Lower lobe of right lung (tissue), 2 donors: ENCODE measurements at regions not wholly inside any gene's neighbourhood (a gene's known extent, or its start where the extent isn't known, plus 50 kb on each side); places are given as distances from the start of the nearest gene placed in this dataset.

ENCODE experiments used
- ATAC-seq, 2 donors: fragments of 200-7000 bp; cut with Tn5 transposase; one replicate each; pipeline ENCODE4 v1.9.1; 2020 to 2022; ENCODE audit warnings: mild to moderate bottlenecking in 2 of 2, moderate library complexity in 2 of 2
- DNase-seq: peaks from one replicate; pipeline ENCODE4 v3.0.0-alpha.2; 2020
- H3K27ac ChIP-seq: fragments of 200-600 bp; one replicate; pipeline ENCODE4 v1.8.0; 2022
- H3K27me3 ChIP-seq: fragments of 200-600 bp; one replicate; pipeline ENCODE4 v1.8.0; 2022; ENCODE audit warnings: low read depth
- H3K36me3 ChIP-seq: fragments of 200-600 bp; one replicate; pipeline ENCODE4 v1.8.0; 2022; ENCODE audit warnings: mild to moderate bottlenecking
- H3K4me1 ChIP-seq: fragments of 200-600 bp; one replicate; pipeline ENCODE4 v1.8.0; 2022
- H3K4me3 ChIP-seq: fragments of 200-600 bp; one replicate; pipeline ENCODE4 v1.8.0; 2022; ENCODE audit warnings: mild to moderate bottlenecking
- H3K9me3 ChIP-seq: fragments of 200-600 bp; one replicate; pipeline ENCODE4 v1.8.0; 2022
- CTCF ChIP-seq: fragments of 200-600 bp; IDR thresholded peaks from one replicate; pipeline ENCODE4 v1.8.0; 2022; ENCODE audit warnings: antibody characterized with exemption, mild to moderate bottlenecking
- intact Hi-C: fragments of 100-400 bp; cut with DNase I; formaldehyde crosslinking; loops from one replicate; pipeline ENCODE4 v1.11.0; 2022
- donor health status: DM: no; HTN: yes; CAD: no; lungs with severe emphysema.

GRCh38 chr11:41879214-41879613 is 419.8 kb upstream of the LRRC4C start:
- Histone ChIP-seq H3K4me3 (no peak overlapping the region), H3K27ac (no peak overlapping the region), H3K36me3 (no peaks in the 10 kb centered on the region), H3K27me3 (no peaks in the 10 kb centered on the region), H3K4me1 (no peaks in the 10 kb centered on the region), H3K9me3 (no peaks in the 10 kb centered on the region)
- ATAC-seq (no peak), DNase-seq (no peak)
- no peak for TF ChIP-seq CTCF
- intact Hi-C loops = no loop called here

- Histone ChIP-seq H3K4me3 (no peak overlapping the region), H3K27me3 (no peaks in the 10 kb centered on the region), H3K36me3 (no peaks in the 10 kb centered on the region), H3K27ac (no peak overlapping the region), H3K4me1 (no peaks in the 10 kb centered on the region), H3K9me3 (no peaks in the 10 kb centered on the region)
- intact Hi-C loops = no loop called here
- DNase-seq (no peak), ATAC-seq (no peak)
- TF ChIP-seq CTCF = no peak
Measured at GRCh38 chr11:41895081-41895480, 435.6 kb upstream of the LRRC4C start.

GRCh38 chr11:41897991-41898390 is 438.5 kb upstream of the LRRC4C start:
- no peak for DNase-seq
- H3K27me3 ChIP-seq = no peaks in the 10 kb centered on the region
- no peaks in the 10 kb centered on the region for H3K9me3 ChIP-seq
- no peak overlapping the region for H3K4me3 ChIP-seq
- no peaks in the 10 kb centered on the region for H3K36me3 ChIP-seq
- intact Hi-C loops = no loop called here
- no peaks in the 10 kb centered on the region for H3K4me1 ChIP-seq
- TF ChIP-seq CTCF = no peak
- H3K27ac ChIP-seq = no peak overlapping the region
- ATAC-seq = no peak

- no peak overlapping the region for H3K27ac ChIP-seq
- H3K4me3 ChIP-seq = no peak overlapping the region
- DNase-seq (no peak), ATAC-seq (no peak)
- intact Hi-C loops = no loop called here
- TF ChIP-seq CTCF = no peak
- H3K9me3 ChIP-seq = no peaks in the 10 kb centered on the region
- no peaks in the 10 kb centered on the region for H3K4me1 ChIP-seq
- no peaks in the 10 kb centered on the region for H3K27me3 ChIP-seq
- H3K36me3 ChIP-seq = no peaks in the 10 kb centered on the region
Measured at GRCh38 chr11:41917900-41918299, 458.4 kb upstream of the LRRC4C start.

DNA sequence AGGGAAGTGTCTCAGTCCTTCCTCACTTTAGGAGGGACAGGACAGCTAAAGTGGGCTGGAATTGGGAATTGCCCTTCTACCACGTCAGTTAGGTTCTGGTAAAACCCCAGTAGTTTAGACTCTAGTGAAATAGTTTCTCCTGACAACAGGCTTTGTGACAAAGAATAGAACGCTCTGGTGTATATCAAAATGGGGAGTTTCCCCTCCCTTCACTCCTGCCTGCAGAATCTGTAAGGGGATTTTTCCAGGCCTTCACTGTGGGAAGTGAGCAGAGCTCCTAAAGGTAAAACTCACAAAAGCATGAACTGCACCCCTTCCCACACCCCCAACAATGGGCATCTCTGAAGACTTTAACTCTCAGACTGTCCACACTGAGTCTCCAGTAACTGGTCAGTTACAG is 460.9 kb upstream of the LRRC4C start:
- ATAC-seq = no peak
- Histone ChIP-seq H3K4me1 (no peaks in the 10 kb centered on the region), H3K27ac (no peak overlapping the region), H3K36me3 (no peaks in the 10 kb centered on the region), H3K27me3 (no peaks in the 10 kb centered on the region), H3K9me3 (no peaks in the 10 kb centered on the region), H3K4me3 (no peak overlapping the region)
- intact Hi-C loops = no loop called here
- TF ChIP-seq CTCF = no peak
- no peak for DNase-seq
